HEK293 (cell line): ENCODE measurements at regions not wholly inside any gene's neighbourhood (a gene's known extent, or its start where the extent isn't known, plus 50 kb on each side); places are given as distances from the start of the nearest gene placed in this dataset.

ENCODE experiments used
- CTCF ChIA-PET: fragments of 350-600 bp; formaldehyde crosslinking; extraction: SDS; loops from one replicate; lab custom pipeline; 2021; ENCODE audit warnings: antibody characterized with exemption; lab: Yijun Ruan, JAX
- POLR2A ChIA-PET: fragments of 300-600 bp; formaldehyde crosslinking; extraction: SDS; loops from one replicate; lab custom pipeline; 2020; ENCODE audit warnings: antibody characterized with exemption, inconsistent platforms; lab: Yijun Ruan, JAX
- H3K27ac ChIP-seq: fragments of 200-500 bp; sonication (Bioruptor generic); 2 replicates; pipeline ENCODE4 v1.5.1; 2014; ENCODE audit warnings: low read depth, low read length, control low read depth, inconsistent platforms; ENCODE audit errors: extremely low read depth
- H3K36me3 ChIP-seq, 2 experiments: fragments of 200-500 bp in 1 of 2; sonication (Bioruptor generic) in 1 of 2; 1 replicate in 1 of 2; 2 replicates in 1 of 2; pipeline ENCODE4 v1.5.1; 2014 to 2017; ENCODE audit warnings: inconsistent platforms in 2 of 2, low read length in 2 of 2; ENCODE audit not compliant: control insufficient read depth in 2 of 2, insufficient read depth in 1 of 2
- H3K4me1 ChIP-seq: fragments of 200-500 bp; sonication (Bioruptor generic); 2 replicates; pipeline ENCODE4 v1.5.1; 2014; ENCODE audit warnings: mild to moderate bottlenecking, low read length, inconsistent platforms; ENCODE audit not compliant: control insufficient read depth, insufficient read depth
- H3K4me3 ChIP-seq: 2 replicates; pipeline ENCODE4 v1.5.1; 2011; ENCODE audit warnings: low read depth, mild to moderate bottlenecking, control low read depth, low read length, moderate library complexity
- H3K9me3 ChIP-seq: fragments of 200-500 bp; sonication (Bioruptor generic); 2 replicates; pipeline ENCODE4 v1.5.1; 2014; ENCODE audit warnings: low read depth, low read length, inconsistent platforms; ENCODE audit not compliant: control insufficient read depth, insufficient read depth
- GLI4 ChIP-seq: fragments of 450-650 bp; formaldehyde crosslinking; IDR thresholded peaks from 2 replicates; pipeline ENCODE4 v1.5.1; 2016; ENCODE audit warnings: missing biosample characterization, missing genetic modification characterization
- GLIS1 ChIP-seq: fragments of 450-650 bp; formaldehyde crosslinking; IDR thresholded peaks from 2 replicates; pipeline ENCODE4 v1.5.1; 2016; ENCODE audit warnings: missing biosample characterization, missing genetic modification characterization
- HOXD13 ChIP-seq: sonication (generic); formaldehyde crosslinking; IDR thresholded peaks from 2 replicates; pipeline ENCODE4 v1.8.0; 2022; ENCODE audit warnings: missing genetic modification reagents, borderline replicate concordance
- INSM2 ChIP-seq: fragments of 450-650 bp; formaldehyde crosslinking; IDR thresholded peaks from 2 replicates; pipeline ENCODE4 v1.5.1; 2016; ENCODE audit warnings: missing biosample characterization, missing genetic modification characterization
- KLF10 ChIP-seq: fragments of 450-650 bp; IDR thresholded peaks from 2 replicates; pipeline ENCODE4 v1.5.1; 2018; ENCODE audit warnings: missing biosample characterization, mild to moderate bottlenecking, missing genetic modification characterization
- ZNF169 ChIP-seq: fragments of 450-650 bp; formaldehyde crosslinking; IDR thresholded peaks from 2 replicates; pipeline ENCODE4 v1.5.1; 2016; ENCODE audit warnings: missing biosample characterization, missing genetic modification characterization
- ZNF174 ChIP-seq: fragments of 450-650 bp; formaldehyde crosslinking; IDR thresholded peaks from 2 replicates; pipeline ENCODE4 v1.5.0; 2017; ENCODE audit warnings: missing biosample characterization, mild to moderate bottlenecking, missing genetic modification characterization
- ZNF175 ChIP-seq: fragments of 450-650 bp; formaldehyde crosslinking; IDR thresholded peaks from 2 replicates; pipeline ENCODE4 v1.5.1; 2016; ENCODE audit warnings: missing biosample characterization, missing genetic modification characterization
- ZNF23 ChIP-seq: fragments of 450-650 bp; formaldehyde crosslinking; IDR thresholded peaks from 2 replicates; pipeline ENCODE4 v1.5.1; 2016; ENCODE audit warnings: missing biosample characterization, missing genetic modification characterization, borderline replicate concordance
- ZNF292 ChIP-seq: fragments of 450-650 bp; formaldehyde crosslinking; IDR thresholded peaks from 2 replicates; pipeline ENCODE4 v1.5.1; 2016; ENCODE audit warnings: low read depth, missing biosample characterization, missing genetic modification characterization, borderline replicate concordance
- ZNF324 ChIP-seq: fragments of 450-650 bp; formaldehyde crosslinking; IDR thresholded peaks from 2 replicates; pipeline ENCODE4 v1.5.1; 2016; ENCODE audit warnings: missing biosample characterization, missing genetic modification characterization
- ZNF366 ChIP-seq: fragments of 450-650 bp; formaldehyde crosslinking; conservative IDR thresholded peaks from 2 replicates; pipeline ENCODE4 v1.5.1; 2016; ENCODE audit warnings: missing biosample characterization, missing genetic modification characterization
- ZNF433 ChIP-seq: fragments of 450-650 bp; formaldehyde crosslinking; IDR thresholded peaks from 2 replicates; pipeline ENCODE4 v1.5.1; 2016; ENCODE audit warnings: missing biosample characterization, missing genetic modification characterization, low read depth
- ZNF48 ChIP-seq: fragments of 450-650 bp; formaldehyde crosslinking; IDR thresholded peaks from 2 replicates; pipeline ENCODE4 v1.5.1; 2016; ENCODE audit warnings: missing biosample characterization, missing genetic modification characterization
- ZNF658 ChIP-seq: fragments of 450-650 bp; formaldehyde crosslinking; IDR thresholded peaks from 2 replicates; pipeline ENCODE4; 2016; ENCODE audit warnings: missing biosample characterization, missing genetic modification characterization
- ZNF664 ChIP-seq: fragments of 450-650 bp; formaldehyde crosslinking; IDR thresholded peaks from 2 replicates; pipeline ENCODE4 v1.5.1; 2016; ENCODE audit warnings: missing biosample characterization, missing genetic modification characterization
- ZNF785 ChIP-seq: fragments of 450-650 bp; formaldehyde crosslinking; IDR thresholded peaks from 2 replicates; pipeline ENCODE4 v1.5.1; 2016; ENCODE audit warnings: missing biosample characterization, missing genetic modification characterization
- TF ChIP-seq, protein P1 (sequence below): fragments of 450-650 bp; formaldehyde crosslinking; IDR thresholded peaks from 2 replicates; pipeline ENCODE4 v1.5.1; 2016; ENCODE audit warnings: missing biosample characterization, missing genetic modification characterization, low read depth

- CTCF ChIA-PET = interaction anchor here (0.6 to 0.7 kb wide), 2 partner anchors 35 to 52 kb away, joined by 3 read pairs; no protein-coding TSS in a partner anchor
- TF ChIP-seq ZNF169 (tag by site-specific recombination) (no peak), ZNF658 (tag by site-specific recombination) (no peak), ZNF175 (tag by site-specific recombination) (no peak), ZNF324 (tag by site-specific recombination) (no peak), GLI4 (no peak), ZNF23 (tag by site-specific recombination) (no peak), KLF10 (tag by site-specific recombination) (no peak), ZNF366 (tag by site-specific recombination) (no peak), ZNF664 (tag by site-specific recombination) (no peak), ZNF785 (tag by site-specific recombination) (no peak), ZNF433 (tag by site-specific recombination) (no peak), ZNF174 (tag by site-specific recombination) (no peak), ZNF292 (tag by site-specific recombination) (no peak), GLIS1 (no peak), INSM2 (tag by site-specific recombination) (no peak), ZNF48 (tag by site-specific recombination) (no peak)
- TF ChIP-seq, protein P1, sequence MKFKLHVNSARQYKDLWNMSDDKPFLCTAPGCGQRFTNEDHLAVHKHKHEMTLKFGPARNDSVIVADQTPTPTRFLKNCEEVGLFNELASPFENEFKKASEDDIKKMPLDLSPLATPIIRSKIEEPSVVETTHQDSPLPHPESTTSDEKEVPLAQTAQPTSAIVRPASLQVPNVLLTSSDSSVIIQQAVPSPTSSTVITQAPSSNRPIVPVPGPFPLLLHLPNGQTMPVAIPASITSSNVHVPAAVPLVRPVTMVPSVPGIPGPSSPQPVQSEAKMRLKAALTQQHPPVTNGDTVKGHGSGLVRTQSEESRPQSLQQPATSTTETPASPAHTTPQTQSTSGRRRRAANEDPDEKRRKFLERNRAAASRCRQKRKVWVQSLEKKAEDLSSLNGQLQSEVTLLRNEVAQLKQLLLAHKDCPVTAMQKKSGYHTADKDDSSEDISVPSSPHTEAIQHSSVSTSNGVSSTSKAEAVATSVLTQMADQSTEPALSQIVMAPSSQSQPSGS (tag by site-specific recombination) = no peak
- H3K27ac ChIP-seq = no peak overlapping the region
- no peaks in the 10 kb centered on the region for H3K9me3 ChIP-seq
- POLR2A ChIA-PET = interaction anchor here (0.5 kb wide), 1 partner anchor 586 kb away, joined by 3 read pairs; no protein-coding TSS in a partner anchor
- no peak overlapping the region for H3K4me3 ChIP-seq
- no peaks in the 10 kb centered on the region for H3K4me1 ChIP-seq
- H3K36me3 ChIP-seq = no peaks in the 10 kb centered on the region
Observed at GRCh38 chr6:54640911-54641310, 205.7 kb upstream of the FAM83B start.

GRCh38 chr6:54646069-54646950, 200.3 kb upstream of the FAM83B start:
- CTCF ChIA-PET = interaction anchor here (0.6 to 0.7 kb wide), 3 partner anchors 16 to 322 kb away, joined by 3 read pairs; no protein-coding TSS in a partner anchor
- no peak overlapping the region for H3K27ac ChIP-seq
- no peaks in the 10 kb centered on the region for H3K9me3 ChIP-seq
- H3K4me1 ChIP-seq = no peaks in the 10 kb centered on the region
- H3K36me3 ChIP-seq = no peaks in the 10 kb centered on the region
- no peak for TF ChIP-seq HOXD13 (CRISPR knock-in tag)
- TF ChIP-seq, all 188 proteins: peak for 0
- H3K4me3 ChIP-seq = no peak overlapping the region
- POLR2A ChIA-PET = no interaction called here
